K562 (cell line): ENCODE measurements at regions not wholly inside any gene's neighbourhood (a gene's known extent, or its start where the extent isn't known, plus 50 kb on each side); places are given as distances from the start of the nearest gene placed in this dataset.

ENCODE experiments used
- HNRNPL ChIP-seq: fragments of 200-400 bp; formaldehyde crosslinking; IDR thresholded peaks from 2 replicates; pipeline ENCODE4 v1.6.1; 2017; ENCODE audit warnings: low read depth, mild to moderate bottlenecking, low read length
- PATZ1 ChIP-seq: fragments of 250-450 bp; sonication (Bioruptor Pico); IDR thresholded peaks from 2 replicates; pipeline ENCODE4 v1.5.0; 2020; ENCODE audit warnings: mild to moderate bottlenecking, borderline replicate concordance

DNA sequence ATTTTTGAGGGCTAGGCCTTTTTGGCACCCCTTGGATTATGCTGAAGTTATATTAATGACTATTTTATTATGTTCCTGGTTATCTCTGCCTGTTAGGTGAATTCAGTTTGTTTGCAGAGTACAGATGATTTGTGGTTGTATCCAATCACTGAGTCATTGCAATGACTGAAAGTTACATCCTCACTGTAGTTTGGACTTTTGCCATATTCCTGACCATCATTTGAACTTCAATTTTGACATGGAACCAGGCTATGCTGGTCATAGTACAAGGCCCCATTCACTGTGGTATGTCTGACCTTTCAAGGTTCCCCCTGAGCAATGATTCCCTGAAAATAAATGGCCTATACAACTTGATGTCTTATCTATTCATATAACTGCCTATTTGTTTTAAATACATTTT, 621.0 kb downstream of the CCER1 start:
- no peak for TF ChIP-seq PATZ1 (CRISPR knock-in tag)
- TF ChIP-seq HNRNPL, result no peak
